ENCODE measurements at regions not wholly inside any gene's neighbourhood (a gene's known extent, or its start where the extent isn't known, plus 50 kb on each side); places are given as distances from the start of the nearest gene placed in this dataset.

- TF ChIP-seq CTCF (IDR thresholded peaks at IDR 0.05; ENCODE audit: borderline replicate concordance, extremely low read depth, low read length, poor library complexity, severe bottlenecking), result no peak
- no peak for TF ChIP-seq EZH2 (IDR thresholded peaks at IDR 0.05; ENCODE audit: borderline replicate concordance, low read depth, low read length, severe bottlenecking)
Observed at GRCh38 chr1:212542761-212543187, 65.8 kb upstream of the ATF3 start.
